H9 (cell line): ENCODE measurements at regions not wholly inside any gene's neighbourhood (a gene's known extent, or its start where the extent isn't known, plus 50 kb on each side); places are given as distances from the start of the nearest gene placed in this dataset.

Experiments used
- DNase-seq: peaks from one replicate; pipeline ENCODE4 v3.0.0-alpha.2; 2017
- H2AFZ ChIP-seq: one replicate; pipeline ENCODE4 v1.6.1; 2013; ENCODE audit warnings: mild to moderate bottlenecking, low read length, control low read depth, moderate library complexity
- H2AK5ac ChIP-seq: 2 replicates; pipeline ENCODE4 v1.6.1; 2013; ENCODE audit warnings: low read length, control low read depth, mixed read lengths; ENCODE audit not compliant: insufficient read length
- H2BK120ac ChIP-seq: one replicate; pipeline ENCODE4 v1.6.1; 2013; ENCODE audit warnings: low read depth, mild to moderate bottlenecking, low read length, control low read depth, inconsistent platforms; ENCODE audit not compliant: poor library complexity, severe bottlenecking
- H2BK12ac ChIP-seq: 2 replicates; pipeline ENCODE4 v1.6.1; 2013; ENCODE audit warnings: low read length, control low read depth, mixed read lengths, low read depth; ENCODE audit not compliant: insufficient read length
- H2BK15ac ChIP-seq: 2 replicates; pipeline ENCODE4 v1.6.1; 2013; ENCODE audit warnings: low read depth, low read length, control low read depth
- H2BK20ac ChIP-seq: one replicate; pipeline ENCODE4 v1.6.1; 2013; ENCODE audit warnings: low read depth, mild to moderate bottlenecking, low read length, control low read depth, inconsistent platforms; ENCODE audit not compliant: poor library complexity, severe bottlenecking
- H2BK5ac ChIP-seq: 2 replicates; pipeline ENCODE4 v1.6.1; 2013; ENCODE audit warnings: low read length, control low read depth, mixed read lengths; ENCODE audit not compliant: insufficient read length
- H3K14ac ChIP-seq: 2 replicates; pipeline ENCODE4 v1.6.1; 2013; ENCODE audit warnings: low read length, control low read depth; ENCODE audit not compliant: insufficient read depth
- H3K18ac ChIP-seq: 2 replicates; pipeline ENCODE4 v1.6.1; 2013; ENCODE audit warnings: low read depth, mild to moderate bottlenecking, mixed read lengths, low read length, control low read depth; ENCODE audit not compliant: insufficient read length
- H3K23ac ChIP-seq: 2 replicates; pipeline ENCODE4 v1.6.1; 2013; ENCODE audit warnings: low read length, control low read depth, mixed read lengths, low read depth; ENCODE audit not compliant: insufficient read length
- H3K23me2 ChIP-seq: 2 replicates; pipeline ENCODE4 v1.6.1; 2013; ENCODE audit warnings: low read depth, mild to moderate bottlenecking, mixed read lengths, low read length, control low read depth; ENCODE audit not compliant: insufficient read length, poor library complexity, severe bottlenecking
- H3K27ac ChIP-seq: 2 replicates; pipeline ENCODE4 v1.5.1; 2013; ENCODE audit warnings: low read length, control low read depth, mixed read lengths, low read depth; ENCODE audit not compliant: insufficient read length
- H3K27me3 ChIP-seq: 2 replicates; pipeline ENCODE4 v1.6.1; 2013; ENCODE audit warnings: low read length, control low read depth, inconsistent platforms; ENCODE audit not compliant: insufficient read depth
- H3K4ac ChIP-seq: 2 replicates; pipeline ENCODE4 v1.6.1; 2013; ENCODE audit warnings: low read depth, mild to moderate bottlenecking, control low read depth, inconsistent platforms, low read length, moderate library complexity
- H3K4me1 ChIP-seq: 2 replicates; pipeline ENCODE4 v1.6.1; 2013; ENCODE audit warnings: low read length, control low read depth, inconsistent platforms; ENCODE audit not compliant: insufficient read depth
- H3K4me2 ChIP-seq: 2 replicates; pipeline ENCODE4 v1.6.1; 2013; ENCODE audit warnings: low read length, control low read depth, mixed read lengths; ENCODE audit not compliant: insufficient read length, insufficient read depth
- H3K56ac ChIP-seq: 2 replicates; pipeline ENCODE4 v1.6.1; 2013; ENCODE audit warnings: low read depth, mild to moderate bottlenecking, mixed read lengths, low read length, control low read depth; ENCODE audit not compliant: insufficient read length
- H3K79me1 ChIP-seq: 2 replicates; pipeline ENCODE4 v1.6.1; 2013; ENCODE audit warnings: low read depth, mild to moderate bottlenecking, moderate library complexity, low read length, control low read depth, inconsistent platforms; ENCODE audit not compliant: insufficient read depth, poor library complexity, severe bottlenecking
- H3K79me2 ChIP-seq: 2 replicates; pipeline ENCODE4 v1.6.1; 2013; ENCODE audit warnings: low read length, control low read depth, inconsistent platforms; ENCODE audit not compliant: insufficient read depth
- H3K9ac ChIP-seq: 2 replicates; pipeline ENCODE4 v1.6.1; 2013; ENCODE audit warnings: low read length, control low read depth, mixed read lengths; ENCODE audit not compliant: insufficient read length; ENCODE audit errors: extremely low read depth
- H3K9me3 ChIP-seq: one replicate; pipeline ENCODE4 v1.6.1; 2013; ENCODE audit warnings: low read depth, low read length, inconsistent platforms; ENCODE audit not compliant: control insufficient read depth
- H3T11ph ChIP-seq: one replicate; pipeline ENCODE4 v1.6.1; 2013; ENCODE audit warnings: mild to moderate bottlenecking, low read length, control low read depth, inconsistent platforms
- H4K20me1 ChIP-seq: one replicate; pipeline ENCODE4 v1.6.1; 2013; ENCODE audit not compliant: control insufficient read depth, insufficient read length, insufficient read depth
- H4K5ac ChIP-seq: 2 replicates; pipeline ENCODE4 v1.6.1; 2013; ENCODE audit warnings: low read depth, mild to moderate bottlenecking, mixed read lengths, low read length, control low read depth; ENCODE audit not compliant: insufficient read length
- H4K8ac ChIP-seq: replicated peaks from 2 replicates; pipeline ENCODE4 v1.6.1; 2013; ENCODE audit warnings: low read length, control low read depth, mixed read lengths, low read depth; ENCODE audit not compliant: insufficient read length
- H4K91ac ChIP-seq: 2 replicates; pipeline ENCODE4 v1.6.1; 2013; ENCODE audit warnings: low read depth, mild to moderate bottlenecking, moderate library complexity, mixed read lengths, low read length, control low read depth; ENCODE audit not compliant: insufficient read length
- H3K27ac Mint-ChIP-seq, 3 experiments: 2 replicates in 2 of 3; 3 replicates in 1 of 3; pipeline ENCODE4 v1.8.0; 2020 to 2021; ENCODE audit warnings: mixed read lengths in 3 of 3, mild to moderate bottlenecking in 1 of 3, moderate library complexity in 1 of 3
- H3K27me3 Mint-ChIP-seq: 2 replicates; pipeline ENCODE4 v1.8.0; 2021; ENCODE audit warnings: low read depth, mild to moderate bottlenecking, moderate library complexity, mixed read lengths
- H3K36me3 Mint-ChIP-seq, 3 experiments: 2 replicates in 2 of 3; 3 replicates in 1 of 3; pipeline ENCODE4 v1.8.0; 2020 to 2021; ENCODE audit warnings: low read depth in 3 of 3, mixed read lengths in 3 of 3; ENCODE audit not compliant: insufficient read depth in 1 of 3
- H3K4me1 Mint-ChIP-seq, 2 experiments: 2 replicates each; pipeline ENCODE4 v1.8.0; 2020; ENCODE audit warnings: mixed read lengths in 2 of 2
- H3K4me3 Mint-ChIP-seq, 2 experiments: 2 replicates in 1 of 2; 3 replicates in 1 of 2; pipeline ENCODE4 v1.8.0; 2020 to 2021; ENCODE audit warnings: mild to moderate bottlenecking in 2 of 2, mixed read lengths in 2 of 2, moderate library complexity in 1 of 2
- H3K9me3 Mint-ChIP-seq, 2 experiments: 2 replicates in 1 of 2; 3 replicates in 1 of 2; pipeline ENCODE4 v1.8.0; 2020; ENCODE audit warnings: mild to moderate bottlenecking in 2 of 2, mixed read lengths in 2 of 2, moderate library complexity in 1 of 2
- CTCF ChIP-seq: fragments of 200-600 bp; sonication (generic); conservative IDR thresholded peaks from 3 replicates; pipeline ENCODE4 v1.8.0; 2021; ENCODE audit warnings: antibody characterized with exemption, mild to moderate bottlenecking
- WGBS: extraction: QIAGEN DNeasy Blood & Tissue Kit; methylation state at CpG from one replicate; pipeline ENCODE4 v1.1.7; 2013; ENCODE audit warnings: missing lambda C conversion rate, low lambda C conversion rate, mixed read lengths; ENCODE audit not compliant: insufficient read length; ENCODE audit errors: extremely low coverage; 5-methylcytosine and 5-hydroxymethylcytosine counted together

- H3K9ac ChIP-seq = no peak overlapping the region
- no peaks in the 10 kb centered on the region for H4K20me1 ChIP-seq
- H3K18ac ChIP-seq = no peak overlapping the region
- no peaks in the 10 kb centered on the region for H3K23me2 ChIP-seq
- DNase-seq = peak; percentile 10
- H2BK12ac ChIP-seq = no peak overlapping the region
- H3K56ac ChIP-seq = no peak overlapping the region
- no peaks in the 10 kb centered on the region for H3K79me2 ChIP-seq
- no peak overlapping the region for H4K5ac ChIP-seq
- H3K27me3 ChIP-seq = no peaks in the 10 kb centered on the region
- H2BK120ac ChIP-seq = no peak overlapping the region
- H2BK15ac ChIP-seq = no peak overlapping the region
- no peak overlapping the region for H3K23ac ChIP-seq
- H2BK20ac ChIP-seq = no peak overlapping the region
- peaks cover 7% of the 10 kb centered on the region; the same call in 1 of the 2 replicates for H3K4me1 ChIP-seq
- no peak overlapping the region for H3K27ac Mint-ChIP-seq
- no peak overlapping the region for H3T11ph ChIP-seq
- H3K4ac ChIP-seq = no peak overlapping the region
- no peak overlapping the region for H3K14ac ChIP-seq
- no peak overlapping the region for H4K8ac ChIP-seq
- H3K4me2 ChIP-seq = no peak overlapping the region
- WGBS = no CpG with 5 or more reads among the region's 4 CpGs
- H3K27me3 Mint-ChIP-seq = peaks cover 9% of the 10 kb centered on the region
- no peaks in the 10 kb centered on the region for H3K9me3 ChIP-seq
- H3K4me3 Mint-ChIP-seq = no peak overlapping the region
- H3K4me1 Mint-ChIP-seq = peaks cover 41 to 57% of the 10 kb centered on the region in 2 experiments
- H3K27ac ChIP-seq = no peak overlapping the region
- H3K9me3 Mint-ChIP-seq = no peaks in the 10 kb centered on the region
- no peak for TF ChIP-seq CTCF
- H3K36me3 Mint-ChIP-seq = no peaks in the 10 kb centered on the region
- no peaks in the 10 kb centered on the region for H3K79me1 ChIP-seq
- H4K91ac ChIP-seq = no peak overlapping the region
- no peak overlapping the region for H2AFZ ChIP-seq
- no peak overlapping the region for H2AK5ac ChIP-seq
- H2BK5ac ChIP-seq = no peak overlapping the region
Observed at GRCh38 chr18:46422552-46423055, 234.4 kb downstream of the LOXHD1 start.
